ENCODE measurements at regions not wholly inside any gene's neighbourhood (a gene's known extent, or its start where the extent isn't known, plus 50 kb on each side); places are given as distances from the start of the nearest gene placed in this dataset.

DNA sequence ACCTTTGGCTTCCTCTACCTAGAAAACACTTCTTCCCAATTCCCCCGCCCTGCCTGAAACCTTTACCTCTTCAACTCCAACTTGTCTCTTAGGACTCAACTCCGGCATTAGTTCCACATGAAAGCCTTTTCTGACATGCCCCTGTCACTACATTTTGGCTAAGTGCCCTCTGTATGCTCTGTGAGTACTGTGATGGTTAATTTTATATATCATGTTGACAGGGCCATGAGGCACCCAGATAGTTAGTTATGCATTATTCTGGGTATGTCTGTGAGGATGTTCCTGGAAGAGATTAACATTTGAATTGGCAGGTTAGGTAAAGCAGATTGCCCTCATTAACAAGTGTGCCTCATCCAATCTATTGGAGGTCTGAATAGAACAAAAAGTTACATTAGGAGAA lies 75.6 kb upstream of the NCKAP5 start:
- TF ChIP-seq POLR2A (IDR thresholded peaks at IDR 0.05) = no peak
- TF ChIP-seq, protein P1, sequence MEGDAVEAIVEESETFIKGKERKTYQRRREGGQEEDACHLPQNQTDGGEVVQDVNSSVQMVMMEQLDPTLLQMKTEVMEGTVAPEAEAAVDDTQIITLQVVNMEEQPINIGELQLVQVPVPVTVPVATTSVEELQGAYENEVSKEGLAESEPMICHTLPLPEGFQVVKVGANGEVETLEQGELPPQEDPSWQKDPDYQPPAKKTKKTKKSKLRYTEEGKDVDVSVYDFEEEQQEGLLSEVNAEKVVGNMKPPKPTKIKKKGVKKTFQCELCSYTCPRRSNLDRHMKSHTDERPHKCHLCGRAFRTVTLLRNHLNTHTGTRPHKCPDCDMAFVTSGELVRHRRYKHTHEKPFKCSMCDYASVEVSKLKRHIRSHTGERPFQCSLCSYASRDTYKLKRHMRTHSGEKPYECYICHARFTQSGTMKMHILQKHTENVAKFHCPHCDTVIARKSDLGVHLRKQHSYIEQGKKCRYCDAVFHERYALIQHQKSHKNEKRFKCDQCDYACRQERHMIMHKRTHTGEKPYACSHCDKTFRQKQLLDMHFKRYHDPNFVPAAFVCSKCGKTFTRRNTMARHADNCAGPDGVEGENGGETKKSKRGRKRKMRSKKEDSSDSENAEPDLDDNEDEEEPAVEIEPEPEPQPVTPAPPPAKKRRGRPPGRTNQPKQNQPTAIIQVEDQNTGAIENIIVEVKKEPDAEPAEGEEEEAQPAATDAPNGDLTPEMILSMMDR (IDR thresholded peaks at IDR 0.05) = no peak
- TF ChIP-seq EP300 (IDR thresholded peaks at IDR 0.05) = no peak

All from gastroesophageal sphincter (tissue), 3 donors.